Fibroblast of the aortic adventitia (primary cell): ENCODE measurements at regions not wholly inside any gene's neighbourhood (a gene's known extent, or its start where the extent isn't known, plus 50 kb on each side); places are given as distances from the start of the nearest gene placed in this dataset.

ENCODE experiments used
- DNase-seq: peaks from one replicate; pipeline ENCODE4 v3.0.0-alpha.2; 2010; ENCODE audit warnings: low read depth
- H3K4me3 ChIP-seq: 2 replicates; pipeline ENCODE4 v1.5.1; 2011; ENCODE audit warnings: low read depth, mild to moderate bottlenecking, control low read depth, low read length, moderate library complexity
- TF ChIP-seq, protein P1 (sequence below): IDR thresholded peaks from 2 replicates; pipeline ENCODE4 v1.5.1; 2011; ENCODE audit warnings: mild to moderate bottlenecking, low read length, control low read depth, inconsistent platforms; ENCODE audit not compliant: insufficient read depth

DNA sequence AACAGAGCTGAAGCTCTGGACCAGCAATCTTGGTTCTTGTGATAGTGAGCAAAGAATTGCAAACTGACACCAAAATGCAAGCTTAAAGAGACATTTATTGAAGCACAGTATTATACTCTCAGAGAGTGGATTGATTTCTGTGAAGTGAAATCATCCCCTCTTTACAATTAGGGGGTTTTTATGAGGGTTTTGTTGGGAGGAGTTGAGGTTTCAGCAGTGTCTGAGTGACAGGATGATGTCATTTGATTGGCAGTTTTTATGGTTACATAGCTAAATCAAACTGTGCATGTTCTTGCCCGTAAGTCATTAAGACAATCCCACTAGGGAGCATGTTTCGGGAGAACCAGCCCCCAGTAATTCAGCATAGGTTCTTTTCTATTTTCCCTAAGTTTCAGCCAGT, 1200.5 kb downstream of the SI start:
- TF ChIP-seq, protein P1, sequence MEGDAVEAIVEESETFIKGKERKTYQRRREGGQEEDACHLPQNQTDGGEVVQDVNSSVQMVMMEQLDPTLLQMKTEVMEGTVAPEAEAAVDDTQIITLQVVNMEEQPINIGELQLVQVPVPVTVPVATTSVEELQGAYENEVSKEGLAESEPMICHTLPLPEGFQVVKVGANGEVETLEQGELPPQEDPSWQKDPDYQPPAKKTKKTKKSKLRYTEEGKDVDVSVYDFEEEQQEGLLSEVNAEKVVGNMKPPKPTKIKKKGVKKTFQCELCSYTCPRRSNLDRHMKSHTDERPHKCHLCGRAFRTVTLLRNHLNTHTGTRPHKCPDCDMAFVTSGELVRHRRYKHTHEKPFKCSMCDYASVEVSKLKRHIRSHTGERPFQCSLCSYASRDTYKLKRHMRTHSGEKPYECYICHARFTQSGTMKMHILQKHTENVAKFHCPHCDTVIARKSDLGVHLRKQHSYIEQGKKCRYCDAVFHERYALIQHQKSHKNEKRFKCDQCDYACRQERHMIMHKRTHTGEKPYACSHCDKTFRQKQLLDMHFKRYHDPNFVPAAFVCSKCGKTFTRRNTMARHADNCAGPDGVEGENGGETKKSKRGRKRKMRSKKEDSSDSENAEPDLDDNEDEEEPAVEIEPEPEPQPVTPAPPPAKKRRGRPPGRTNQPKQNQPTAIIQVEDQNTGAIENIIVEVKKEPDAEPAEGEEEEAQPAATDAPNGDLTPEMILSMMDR = no peak
- no peak for DNase-seq
- no peak overlapping the region for H3K4me3 ChIP-seq

DNA sequence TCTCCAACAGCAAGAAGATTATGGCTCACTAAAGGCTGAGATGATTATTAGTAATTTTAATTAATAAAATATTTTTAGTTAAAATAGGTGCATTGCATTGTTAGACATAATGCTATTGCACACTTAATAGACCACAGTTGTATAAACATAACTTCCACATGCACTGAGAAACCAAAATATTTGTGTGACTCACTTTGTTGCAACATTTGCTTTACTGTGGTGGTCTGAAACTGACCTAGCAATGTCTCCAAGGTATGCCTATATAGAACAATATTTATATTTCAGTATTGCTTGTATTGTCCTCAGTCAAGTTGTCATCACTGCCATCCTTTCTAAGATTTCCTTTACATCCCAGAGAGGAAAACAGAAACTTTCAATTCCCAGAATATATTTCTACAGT, 1215.2 kb downstream of the SI start:
- H3K4me3 ChIP-seq = no peak overlapping the region
- TF ChIP-seq, protein P1 = no peak
- no peak for DNase-seq

DNA sequence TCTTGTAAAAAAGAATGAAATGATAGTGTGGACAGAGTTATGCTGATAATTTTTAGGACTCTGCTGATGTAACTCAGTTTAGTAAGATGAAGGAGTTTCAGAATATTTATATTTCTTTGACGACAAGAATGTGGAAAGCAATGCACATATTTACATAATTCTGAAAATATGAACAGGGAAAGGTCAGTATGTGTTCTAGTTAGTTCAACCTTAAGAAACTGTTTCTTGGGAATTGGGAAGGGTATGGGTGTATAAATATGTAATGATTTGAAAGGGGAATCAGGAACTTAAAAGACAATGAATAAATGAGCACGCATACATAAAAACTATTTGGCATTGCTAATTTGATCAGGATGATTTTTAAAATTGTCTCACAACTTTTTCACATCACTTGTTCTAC, 1226.1 kb downstream of the SI start:
- TF ChIP-seq, protein P1 = no peak
- DNase-seq = no peak
- H3K4me3 ChIP-seq = no peak overlapping the region

DNA sequence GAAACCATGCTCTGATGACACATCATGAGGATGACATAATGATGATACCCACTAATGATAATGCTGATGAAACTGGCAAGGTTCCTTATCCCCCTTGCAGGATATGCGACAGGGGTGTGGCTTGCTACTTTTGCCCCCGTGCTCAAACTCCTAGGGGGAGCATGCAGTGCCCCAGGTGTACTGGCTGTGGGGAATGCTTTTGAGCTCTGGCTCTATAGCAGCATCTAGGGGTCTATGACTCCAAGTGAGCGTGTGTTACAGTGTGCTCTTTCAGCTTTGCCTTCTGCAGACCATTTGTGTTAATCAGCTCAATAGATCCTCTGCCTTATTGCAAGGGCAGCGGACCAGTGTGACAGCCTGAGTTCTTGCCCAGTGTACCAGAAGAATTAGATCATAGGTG, 1239.5 kb downstream of the SI start:
- no peak overlapping the region for H3K4me3 ChIP-seq
- TF ChIP-seq, protein P1 = no peak

DNA sequence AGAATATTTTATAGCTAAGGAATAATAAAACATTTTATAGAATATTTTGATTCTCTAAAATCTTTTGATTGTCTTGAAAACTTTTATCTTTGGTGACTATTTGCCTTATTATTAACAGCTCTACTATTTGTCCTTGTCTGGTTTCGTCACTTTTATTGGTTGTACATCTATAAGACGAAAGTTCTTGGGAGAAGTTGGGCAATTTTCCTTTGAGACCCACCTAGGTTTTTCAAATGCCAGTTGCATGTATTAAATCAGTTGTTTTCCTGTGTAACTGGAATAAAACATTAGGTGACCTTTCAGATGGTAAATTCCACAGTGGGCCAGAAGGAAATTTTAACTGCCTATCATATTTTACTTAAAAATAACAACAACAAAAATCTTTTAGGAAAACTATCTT, 1245.7 kb downstream of the SI start:
- TF ChIP-seq, protein P1 = no peak
- DNase-seq = no peak
- H3K4me3 ChIP-seq = no peak overlapping the region

More for the DNA sequence above, 1239.5 kb downstream of the SI start:
- no peak for DNase-seq

DNA sequence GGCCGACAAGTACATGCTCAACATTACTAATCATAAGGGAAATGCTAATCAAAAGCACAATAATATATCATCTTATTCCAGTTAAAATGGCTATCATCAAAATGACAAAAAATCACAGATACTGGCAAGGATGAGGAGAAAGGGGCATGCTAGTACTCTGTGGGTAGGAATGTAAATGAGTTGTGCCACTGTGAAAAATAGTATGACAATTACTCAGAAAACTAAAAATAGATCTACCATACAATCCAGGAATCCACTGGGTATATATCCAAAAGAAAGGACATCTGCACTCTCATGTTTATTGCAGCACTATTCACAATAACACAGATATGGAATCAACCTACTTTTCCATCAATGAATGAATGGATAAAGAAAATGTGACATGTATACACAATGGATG, 1256.5 kb downstream of the SI start:
- TF ChIP-seq, protein P1 = no peak

DNA sequence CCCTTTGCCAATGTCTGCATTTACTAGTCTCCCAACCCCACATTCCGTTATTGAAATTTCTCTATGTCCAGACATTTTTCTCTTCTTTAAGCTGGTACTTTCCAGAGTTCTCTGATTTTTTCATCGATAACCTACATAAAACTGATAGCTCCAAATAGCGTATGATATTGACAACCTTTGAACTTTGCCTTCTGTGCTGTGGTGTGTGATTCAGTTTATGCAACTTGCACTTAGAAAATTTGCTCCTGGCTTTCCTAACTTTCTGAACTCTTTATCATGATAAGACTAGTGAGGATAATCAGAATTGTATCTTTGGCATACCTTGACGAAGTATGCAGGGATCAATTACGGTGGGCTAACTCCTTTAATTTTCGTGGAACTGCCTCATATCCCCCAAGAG, 1261.3 kb downstream of the SI start:
- H3K4me3 ChIP-seq = no peak overlapping the region
- no peak for DNase-seq
- TF ChIP-seq, protein P1 = no peak

More for the DNA sequence above, 1256.5 kb downstream of the SI start:
- DNase-seq = no peak
- H3K4me3 ChIP-seq = no peak overlapping the region
